Left ventricle myocardium superior (tissue), 1 donor: ENCODE measurements at regions not wholly inside any gene's neighbourhood (a gene's known extent, or its start where the extent isn't known, plus 50 kb on each side); places are given as distances from the start of the nearest gene placed in this dataset.
"Not testable (repeated sequence)": the region's sequence is repeated elsewhere in the genome, so short reads cannot be mapped to it uniquely, and the experiment has no call there.

Experiments used
- ATAC-seq: fragments of 200-7000 bp; cut with Tn5 transposase; one replicate; pipeline ENCODE4 v1.9.1; 2020; ENCODE audit warnings: mild to moderate bottlenecking, moderate library complexity
- DNase-seq: peaks from one replicate; pipeline ENCODE4 v3.0.0-alpha.2; 2020
- intact Hi-C: fragments of 100-400 bp; cut with micrococcal nuclease; formaldehyde crosslinking; loops from one replicate; pipeline ENCODE4 v1.11.0; 2022
- donor health status: DM: no; HTN: yes; CAD: no; lungs with severe emphysema.

- DNase-seq: no peak
- intact Hi-C loops: no loop called here
- no peak for ATAC-seq
These were observed 772.3 kb downstream of the MAT2B start for GRCh38 chr5:164277720-164278119.

DNA sequence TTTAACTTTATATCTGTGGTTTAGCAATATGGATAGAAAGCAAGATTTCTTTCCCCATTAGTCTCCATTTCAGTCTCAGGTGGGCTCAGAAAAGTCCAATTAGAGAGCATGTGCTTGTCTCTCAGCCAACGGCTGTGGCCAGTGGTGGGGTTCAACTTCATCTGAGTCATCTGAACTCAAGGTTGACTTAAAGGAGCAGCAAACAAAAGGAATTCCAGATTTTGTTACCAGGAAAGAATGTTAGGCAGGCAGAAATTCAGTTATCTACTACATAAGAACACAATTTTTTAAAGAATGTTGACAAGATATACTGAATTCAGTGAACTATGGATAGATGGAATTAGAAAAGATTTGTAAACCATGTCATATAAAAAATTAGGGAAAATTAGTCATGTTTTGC is 784.1 kb downstream of the MAT2B start:
- intact Hi-C loops: no loop called here
- DNase-seq: no peak
- ATAC-seq: no peak

DNA sequence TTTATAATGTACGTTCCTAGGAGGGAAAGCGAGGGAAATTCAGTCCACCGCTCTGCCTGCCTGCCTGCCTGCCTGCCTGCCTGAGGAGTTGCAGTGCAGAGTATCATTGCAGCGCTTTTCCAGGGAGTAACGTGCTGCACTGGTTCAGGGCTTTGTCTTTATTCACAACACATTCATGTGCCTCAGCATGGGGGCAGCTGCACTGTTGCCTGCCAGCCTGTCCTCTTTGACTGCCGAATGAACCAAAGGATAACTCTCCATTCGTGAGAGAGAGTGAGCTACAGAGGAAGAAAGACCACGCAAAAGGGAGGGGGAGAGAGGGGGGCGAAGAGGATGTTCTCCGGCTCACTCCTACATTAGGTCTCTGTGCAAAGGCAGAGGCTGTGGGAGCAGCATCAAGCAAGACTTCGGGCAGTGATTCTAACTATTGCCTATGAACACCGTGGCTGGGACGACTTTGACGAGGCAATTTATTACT is 791.2 kb downstream of the MAT2B start:
- no peak for DNase-seq
- ATAC-seq: no peak
- intact Hi-C loops: no loop called here

DNA sequence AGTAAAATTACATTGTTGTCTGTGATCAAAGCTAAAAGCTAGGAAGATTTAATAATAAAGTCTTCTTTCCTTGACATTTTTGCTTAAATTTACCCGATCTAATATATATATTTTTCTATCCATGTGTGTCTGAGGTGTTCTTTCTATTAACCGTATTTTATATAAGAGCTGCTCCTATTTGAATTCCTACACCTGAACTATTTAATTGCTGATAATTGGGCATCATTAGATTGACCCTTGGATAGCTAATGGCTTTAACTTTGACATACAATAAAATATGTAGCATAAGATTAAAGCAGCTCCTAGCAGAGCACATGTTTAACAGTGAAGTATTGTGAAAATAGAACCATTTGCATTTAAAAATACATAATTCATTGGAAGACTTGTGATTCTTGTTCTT is 792.7 kb downstream of the MAT2B start:
- no peak for ATAC-seq
- DNase-seq: no peak
- intact Hi-C loops: no loop called here

GRCh38 chr5:164300295-164300694 is 794.9 kb downstream of the MAT2B start:
- intact Hi-C loops: no loop called here
- ATAC-seq: no peak
- DNase-seq: no peak

- no peak for ATAC-seq
- DNase-seq: no peak
- intact Hi-C loops: no loop called here
These were observed 795.7 kb downstream of the MAT2B start for GRCh38 chr5:164301136-164301535.

GRCh38 chr5:164301708-164302107 is 796.3 kb downstream of the MAT2B start:
- intact Hi-C loops: no loop called here
- no peak for ATAC-seq
- no peak for DNase-seq

GRCh38 chr5:164302533-164303235 is 797.3 kb downstream of the MAT2B start:
- no peak for DNase-seq
- no peak for ATAC-seq
- intact Hi-C loops: no loop called here

GRCh38 chr5:164303646-164304215 is 798.3 kb downstream of the MAT2B start:
- ATAC-seq (no peak), DNase-seq (no peak)
- intact Hi-C loops: no loop called here

- DNase-seq (no peak), ATAC-seq (no peak)
- intact Hi-C loops: no loop called here
These were observed 801.2 kb downstream of the MAT2B start for GRCh38 chr5:164306662-164307061.

DNA sequence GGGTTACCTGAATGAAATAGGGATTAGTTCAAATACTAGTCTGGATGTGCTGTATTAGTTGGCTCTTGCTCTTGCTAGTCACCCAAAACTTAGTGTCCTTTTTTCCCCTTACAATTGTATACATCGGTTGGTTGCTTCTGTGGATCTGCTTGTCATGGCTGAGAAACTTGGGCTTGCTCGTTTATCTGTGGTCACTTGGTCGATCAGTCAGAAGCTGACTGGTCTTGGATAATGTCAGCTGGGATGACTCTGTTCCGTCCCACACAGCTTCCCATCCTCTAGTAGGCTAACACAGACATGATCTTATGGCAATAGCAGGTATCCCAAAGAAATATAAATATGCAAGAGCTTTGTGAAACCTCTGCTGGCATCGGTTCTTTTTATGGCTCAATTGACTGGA is 807.4 kb downstream of the MAT2B start:
- DNase-seq: no peak
- intact Hi-C loops: no loop called here
- no peak for ATAC-seq

- intact Hi-C loops: no loop called here
- ATAC-seq (no peak), DNase-seq (no peak)
These were observed 812.3 kb downstream of the MAT2B start for GRCh38 chr5:164317676-164318075.

DNA sequence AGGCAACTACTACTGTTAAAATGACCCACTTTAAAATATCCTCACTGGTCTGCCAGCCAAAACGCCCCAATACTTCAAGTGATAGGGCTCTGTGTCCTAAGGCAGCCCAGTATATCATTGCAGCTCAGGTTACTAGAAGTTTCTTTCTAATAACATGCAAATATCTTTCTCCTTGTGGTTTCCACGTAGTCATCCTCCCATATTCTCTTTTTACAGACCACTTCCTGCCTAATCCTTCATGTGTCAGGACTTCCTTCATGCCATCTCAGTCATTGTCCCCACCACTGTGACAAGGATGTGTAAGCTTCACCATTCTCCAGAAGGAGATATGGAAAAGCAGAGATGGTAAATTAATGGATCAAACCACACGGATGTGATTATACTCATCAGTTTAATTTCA is 813.7 kb downstream of the MAT2B start:
- DNase-seq (no peak), ATAC-seq (no peak)
- intact Hi-C loops: no loop called here

DNA sequence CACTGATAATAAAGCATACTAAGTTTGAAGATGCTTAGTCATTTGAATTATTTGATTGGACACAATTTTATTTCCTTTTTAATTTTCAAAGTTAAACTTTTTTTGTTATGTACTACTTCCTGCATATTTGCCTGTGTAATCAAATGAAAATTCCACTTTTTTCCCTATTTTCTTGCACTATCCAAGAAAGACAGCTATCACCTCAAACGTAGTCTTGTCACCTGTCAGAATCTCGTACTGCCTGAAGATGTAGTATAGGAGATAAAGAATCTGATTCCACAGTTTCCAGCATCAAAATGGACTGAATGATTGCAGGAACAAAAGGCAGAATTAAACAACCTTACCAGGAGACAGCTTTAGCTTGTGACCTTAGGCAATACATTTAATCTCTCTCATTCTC is 818.8 kb downstream of the MAT2B start:
- DNase-seq (no peak), ATAC-seq (no peak)
- intact Hi-C loops: no loop called here

GRCh38 chr5:164326219-164326618 is 820.8 kb downstream of the MAT2B start:
- no peak for ATAC-seq
- no peak for DNase-seq
- intact Hi-C loops: no loop called here

GRCh38 chr5:164327166-164327565 is 821.7 kb downstream of the MAT2B start:
- intact Hi-C loops, ATAC-seq, DNase-seq: not testable (repeated sequence)

DNA sequence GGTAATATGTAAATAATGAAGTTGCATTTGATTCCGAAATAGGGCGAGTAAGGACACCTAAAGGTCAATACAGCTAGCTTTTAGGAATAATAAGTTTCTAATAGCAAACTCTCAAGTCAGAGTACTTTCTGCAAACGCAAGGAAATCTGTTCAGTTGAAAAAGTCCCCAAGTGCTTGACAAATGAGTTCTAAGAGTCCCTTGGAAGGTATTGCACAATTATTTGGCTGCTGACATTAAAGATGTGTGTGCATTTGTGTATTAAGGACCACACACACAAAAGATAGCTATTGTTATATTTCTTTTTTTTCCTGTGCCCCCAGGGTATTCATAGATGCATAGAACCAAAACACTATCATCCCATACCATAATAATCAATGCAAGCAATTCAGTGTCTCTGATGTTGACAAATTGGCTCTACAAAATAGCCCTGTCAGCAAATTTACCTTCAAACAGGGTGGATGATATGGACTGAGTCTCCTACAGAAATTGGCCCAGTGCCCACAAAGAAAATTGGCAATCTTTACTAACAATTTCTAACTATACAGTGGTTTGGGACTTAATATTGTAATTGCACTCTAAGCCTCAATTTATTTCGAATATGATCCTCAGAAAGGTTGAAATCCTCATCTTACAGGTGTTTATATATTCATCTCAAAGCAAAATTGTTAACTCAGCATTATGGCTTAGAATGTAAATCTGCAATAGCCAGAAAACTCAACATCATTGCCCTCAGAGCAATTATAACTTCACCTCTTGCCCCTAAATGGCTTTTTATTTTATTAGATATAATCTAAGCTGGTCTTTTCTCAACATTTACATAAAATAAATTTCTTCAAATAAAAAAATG is 827.2 kb downstream of the MAT2B start:
- no peak for ATAC-seq
- no peak for DNase-seq
- intact Hi-C loops: no loop called here

DNA sequence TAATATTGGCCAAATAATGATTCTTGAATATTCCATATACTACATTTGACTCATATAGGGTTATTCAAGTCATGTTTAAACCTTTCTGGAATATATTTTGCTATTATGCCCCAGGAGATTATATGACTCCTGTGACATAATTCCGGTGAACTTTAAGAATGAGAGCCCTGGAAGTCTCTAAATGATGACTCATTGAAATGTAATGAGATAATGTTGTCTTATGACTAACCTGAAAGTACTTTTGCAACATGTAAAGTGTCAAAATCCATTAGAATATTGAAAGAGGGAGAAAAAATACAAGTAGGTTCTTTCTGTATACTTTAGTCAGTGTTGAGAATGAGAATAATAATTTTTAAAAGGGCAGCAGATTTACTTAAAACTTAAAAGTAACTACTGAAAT is 830.4 kb downstream of the MAT2B start:
- intact Hi-C loops: no loop called here
- ATAC-seq: no peak
- no peak for DNase-seq

GRCh38 chr5:164336276-164336675 is 830.9 kb downstream of the MAT2B start:
- DNase-seq (no peak), ATAC-seq (no peak)
- intact Hi-C loops: no loop called here

- ATAC-seq: peak; percentile 61
- no peak for DNase-seq
- intact Hi-C loops: no loop called here
These were observed 831.5 kb downstream of the MAT2B start for GRCh38 chr5:164336906-164337305.
